ENCODE measurements at regions not wholly inside any gene's neighbourhood (a gene's known extent, or its start where the extent isn't known, plus 50 kb on each side); places are given as distances from the start of the nearest gene placed in this dataset.

DNA sequence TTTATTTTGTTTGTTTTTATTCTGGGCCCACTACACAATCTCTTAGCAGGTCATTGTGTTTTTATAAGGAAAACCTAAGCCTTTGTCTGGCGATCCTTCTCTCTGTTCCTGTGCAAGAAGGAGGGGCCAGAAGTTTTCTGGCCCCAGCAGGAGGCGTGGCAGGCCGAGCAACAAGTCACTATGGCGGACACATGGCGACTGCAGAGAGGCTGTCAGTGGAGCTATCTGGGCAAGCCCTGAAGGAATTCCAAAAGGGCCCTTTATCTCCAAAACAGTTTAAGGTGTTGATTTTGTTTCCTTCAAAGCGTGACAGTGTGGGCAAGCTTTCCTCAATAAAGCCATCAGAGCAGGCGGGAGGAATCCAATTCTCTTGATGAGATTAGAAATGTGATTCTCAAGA, 118.8 kb upstream of the CTAGE1 start:
- TF ChIP-seq, protein P1, sequence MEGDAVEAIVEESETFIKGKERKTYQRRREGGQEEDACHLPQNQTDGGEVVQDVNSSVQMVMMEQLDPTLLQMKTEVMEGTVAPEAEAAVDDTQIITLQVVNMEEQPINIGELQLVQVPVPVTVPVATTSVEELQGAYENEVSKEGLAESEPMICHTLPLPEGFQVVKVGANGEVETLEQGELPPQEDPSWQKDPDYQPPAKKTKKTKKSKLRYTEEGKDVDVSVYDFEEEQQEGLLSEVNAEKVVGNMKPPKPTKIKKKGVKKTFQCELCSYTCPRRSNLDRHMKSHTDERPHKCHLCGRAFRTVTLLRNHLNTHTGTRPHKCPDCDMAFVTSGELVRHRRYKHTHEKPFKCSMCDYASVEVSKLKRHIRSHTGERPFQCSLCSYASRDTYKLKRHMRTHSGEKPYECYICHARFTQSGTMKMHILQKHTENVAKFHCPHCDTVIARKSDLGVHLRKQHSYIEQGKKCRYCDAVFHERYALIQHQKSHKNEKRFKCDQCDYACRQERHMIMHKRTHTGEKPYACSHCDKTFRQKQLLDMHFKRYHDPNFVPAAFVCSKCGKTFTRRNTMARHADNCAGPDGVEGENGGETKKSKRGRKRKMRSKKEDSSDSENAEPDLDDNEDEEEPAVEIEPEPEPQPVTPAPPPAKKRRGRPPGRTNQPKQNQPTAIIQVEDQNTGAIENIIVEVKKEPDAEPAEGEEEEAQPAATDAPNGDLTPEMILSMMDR (IDR thresholded peaks at IDR 0.05; ENCODE audit: borderline replicate concordance, extremely low read depth, low read length, poor library complexity, severe bottlenecking) = no peak
- no peak for TF ChIP-seq EZH2 (IDR thresholded peaks at IDR 0.05; ENCODE audit: borderline replicate concordance, low read depth, low read length, severe bottlenecking)

Data from DND-41 (cell line).